ENCODE measurements at regions not wholly inside any gene's neighbourhood (a gene's known extent, or its start where the extent isn't known, plus 50 kb on each side); places are given as distances from the start of the nearest gene placed in this dataset.
"Not testable (repeated sequence)": the region's sequence is repeated elsewhere in the genome, so short reads cannot be mapped to it uniquely, and the experiment has no call there.

- Histone ChIP-seq H3K36me3 (ENCODE audit: control insufficient read depth, insufficient read depth, low read length) (no peaks in the 10 kb centered on the region), H3K4me3 (ENCODE audit: low read length) (no peak overlapping the region), H3K27me3 (ENCODE audit: control insufficient read depth, insufficient read depth, low read length) (no peaks in the 10 kb centered on the region), H3K9me3 (ENCODE audit: control insufficient read depth, insufficient read depth, low read length) (no peaks in the 10 kb centered on the region), H3K27ac (ENCODE audit: low read length) (no peak overlapping the region), H3K4me1 (ENCODE audit: control insufficient read depth, insufficient read depth, low read length) (no peaks in the 10 kb centered on the region)
- intact Hi-C loops (cut with micrococcal nuclease): no loop called here
- no peak overlapping the region for H3K4me3 Mint-ChIP-seq
- DNase-seq (no peak), ATAC-seq (no peak)
- H3K27ac Mint-ChIP-seq: no peak overlapping the region
- H3K36me3 Mint-ChIP-seq: no peaks in the 10 kb centered on the region
- no peaks in the 10 kb centered on the region for H3K27me3 Mint-ChIP-seq (ENCODE audit: low read depth in 2 of 2)
- H3K4me1 Mint-ChIP-seq: no peaks in the 10 kb centered on the region
- TF ChIP-seq, protein P1, sequence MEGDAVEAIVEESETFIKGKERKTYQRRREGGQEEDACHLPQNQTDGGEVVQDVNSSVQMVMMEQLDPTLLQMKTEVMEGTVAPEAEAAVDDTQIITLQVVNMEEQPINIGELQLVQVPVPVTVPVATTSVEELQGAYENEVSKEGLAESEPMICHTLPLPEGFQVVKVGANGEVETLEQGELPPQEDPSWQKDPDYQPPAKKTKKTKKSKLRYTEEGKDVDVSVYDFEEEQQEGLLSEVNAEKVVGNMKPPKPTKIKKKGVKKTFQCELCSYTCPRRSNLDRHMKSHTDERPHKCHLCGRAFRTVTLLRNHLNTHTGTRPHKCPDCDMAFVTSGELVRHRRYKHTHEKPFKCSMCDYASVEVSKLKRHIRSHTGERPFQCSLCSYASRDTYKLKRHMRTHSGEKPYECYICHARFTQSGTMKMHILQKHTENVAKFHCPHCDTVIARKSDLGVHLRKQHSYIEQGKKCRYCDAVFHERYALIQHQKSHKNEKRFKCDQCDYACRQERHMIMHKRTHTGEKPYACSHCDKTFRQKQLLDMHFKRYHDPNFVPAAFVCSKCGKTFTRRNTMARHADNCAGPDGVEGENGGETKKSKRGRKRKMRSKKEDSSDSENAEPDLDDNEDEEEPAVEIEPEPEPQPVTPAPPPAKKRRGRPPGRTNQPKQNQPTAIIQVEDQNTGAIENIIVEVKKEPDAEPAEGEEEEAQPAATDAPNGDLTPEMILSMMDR (IDR thresholded peaks at IDR 0.05): no peak
- H3K9me3 Mint-ChIP-seq: peaks cover 9 to 22% of the 10 kb centered on the region in 2 donors
- 100% methylated on average over 2 of the region's 2 CpGs for WGBS (ENCODE audit: insufficient coverage)
Measured at GRCh38 chr3:22441711-22442110, 690.7 kb upstream of the ZNF385D start.

GRCh38 chr3:22443571-22444233 lies 692.7 kb upstream of the ZNF385D start:
- no peak for ATAC-seq

GRCh38 chr3:22445336-22445735 lies 694.3 kb upstream of the ZNF385D start:
- H3K27ac Mint-ChIP-seq; H3K4me1 ChIP-seq (ENCODE audit: control insufficient read depth, insufficient read depth, low read length); H3K36me3 ChIP-seq (ENCODE audit: control insufficient read depth, insufficient read depth, low read length); H3K27ac ChIP-seq (ENCODE audit: low read length); H3K27me3 ChIP-seq (ENCODE audit: control insufficient read depth, insufficient read depth, low read length); H3K4me3 Mint-ChIP-seq; DNase-seq; intact Hi-C loops (cut with micrococcal nuclease); H3K4me1 Mint-ChIP-seq; H3K9me3 ChIP-seq (ENCODE audit: control insufficient read depth, insufficient read depth, low read length); H3K27me3 Mint-ChIP-seq (ENCODE audit: low read depth in 2 of 2); ATAC-seq; H3K4me3 ChIP-seq (ENCODE audit: low read length); H3K36me3 Mint-ChIP-seq: not testable (repeated sequence)
- peaks cover 5 to 17% of the 10 kb centered on the region in 2 donors for H3K9me3 Mint-ChIP-seq
- WGBS (ENCODE audit: insufficient coverage): 55% methylated on average over 1 of the region's 2 CpGs

More at GRCh38 chr3:22443571-22444233, 692.7 kb upstream of the ZNF385D start:
- intact Hi-C loops (cut with micrococcal nuclease): no loop called here
- Mint-ChIP-seq H3K4me3 (no peak overlapping the region), H3K4me1 (no peaks in the 10 kb centered on the region), H3K9me3 (peaks cover 9 to 19% of the 10 kb centered on the region in 2 donors), H3K27ac (no peak overlapping the region), H3K36me3 (no peaks in the 10 kb centered on the region), H3K27me3 (ENCODE audit: low read depth in 2 of 2) (no peaks in the 10 kb centered on the region)
- WGBS (ENCODE audit: insufficient coverage): 95% methylated on average over 3 of the region's 3 CpGs
- Histone ChIP-seq H3K4me1 (ENCODE audit: control insufficient read depth, insufficient read depth, low read length) (no peaks in the 10 kb centered on the region), H3K9me3 (ENCODE audit: control insufficient read depth, insufficient read depth, low read length) (no peaks in the 10 kb centered on the region), H3K27me3 (ENCODE audit: control insufficient read depth, insufficient read depth, low read length) (no peaks in the 10 kb centered on the region), H3K36me3 (ENCODE audit: control insufficient read depth, insufficient read depth, low read length) (no peaks in the 10 kb centered on the region), H3K27ac (ENCODE audit: low read length) (no peak overlapping the region), H3K4me3 (ENCODE audit: low read length) (no peak overlapping the region)
- TF ChIP-seq, protein P1 (IDR thresholded peaks at IDR 0.05): no peak
- DNase-seq: no peak

DNA sequence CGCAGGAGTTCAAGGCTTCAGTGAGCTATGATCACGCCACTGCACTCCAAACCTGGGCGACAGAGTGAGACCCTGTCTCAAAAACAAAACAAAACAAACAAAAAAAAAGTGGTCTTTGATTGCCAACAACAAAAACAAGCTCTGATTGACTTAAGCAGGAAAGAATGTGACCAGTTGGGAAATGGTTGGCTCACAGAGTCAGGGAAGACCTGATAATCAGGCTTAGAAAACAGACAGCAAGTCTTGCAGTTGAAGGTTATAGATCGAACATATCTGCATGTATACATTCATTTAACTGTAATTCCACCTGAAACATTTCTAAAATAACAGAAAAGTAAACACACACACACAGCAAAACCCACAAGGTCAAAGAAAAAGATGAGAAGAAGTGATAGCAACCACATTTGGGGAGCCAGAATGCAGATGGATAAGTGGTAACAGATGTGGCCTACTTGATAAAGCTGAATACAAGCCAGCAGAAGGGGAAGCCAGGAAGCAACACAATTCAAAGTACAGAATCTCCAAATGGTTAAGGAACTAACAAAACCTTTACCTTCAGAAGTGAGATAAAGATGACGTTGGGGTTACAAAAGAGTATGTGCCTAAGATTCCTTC lies 699.9 kb upstream of the ZNF385D start:
- ATAC-seq: no peak
- H3K36me3 Mint-ChIP-seq: no peaks in the 10 kb centered on the region
- H3K4me3 ChIP-seq (ENCODE audit: low read length): no peak overlapping the region
- H3K27ac ChIP-seq (ENCODE audit: low read length): no peak overlapping the region
- H3K9me3 ChIP-seq (ENCODE audit: control insufficient read depth, insufficient read depth, low read length): no peaks in the 10 kb centered on the region
- DNase-seq: no peak
- no peak overlapping the region for H3K4me3 Mint-ChIP-seq
- H3K27me3 ChIP-seq (ENCODE audit: control insufficient read depth, insufficient read depth, low read length): no peaks in the 10 kb centered on the region
- H3K4me1 ChIP-seq (ENCODE audit: control insufficient read depth, insufficient read depth, low read length): no peaks in the 10 kb centered on the region
- TF ChIP-seq, protein P1 (IDR thresholded peaks at IDR 0.05): no peak
- H3K27ac Mint-ChIP-seq: no peak overlapping the region
- H3K27me3 Mint-ChIP-seq (ENCODE audit: low read depth in 2 of 2): no peaks in the 10 kb centered on the region
- intact Hi-C loops (cut with micrococcal nuclease): no loop called here
- peaks cover 5 to 18% of the 10 kb centered on the region in 2 donors for H3K9me3 Mint-ChIP-seq
- 64% methylated on average over 4 of the region's 5 CpGs for WGBS (ENCODE audit: insufficient coverage)
- H3K36me3 ChIP-seq (ENCODE audit: control insufficient read depth, insufficient read depth, low read length): no peaks in the 10 kb centered on the region
- H3K4me1 Mint-ChIP-seq: no peaks in the 10 kb centered on the region
